Activated gamma-delta T cell (primary cell): ENCODE measurements at regions not wholly inside any gene's neighbourhood (a gene's known extent, or its start where the extent isn't known, plus 50 kb on each side); places are given as distances from the start of the nearest gene placed in this dataset.
"Not testable (repeated sequence)": the region's sequence is repeated elsewhere in the genome, so short reads cannot be mapped to it uniquely, and the experiment has no call there.

Experiments used
- DNase-seq: peaks from one replicate; lab custom pipeline; 2025; lab: John Stamatoyannopoulos, UW

DNA sequence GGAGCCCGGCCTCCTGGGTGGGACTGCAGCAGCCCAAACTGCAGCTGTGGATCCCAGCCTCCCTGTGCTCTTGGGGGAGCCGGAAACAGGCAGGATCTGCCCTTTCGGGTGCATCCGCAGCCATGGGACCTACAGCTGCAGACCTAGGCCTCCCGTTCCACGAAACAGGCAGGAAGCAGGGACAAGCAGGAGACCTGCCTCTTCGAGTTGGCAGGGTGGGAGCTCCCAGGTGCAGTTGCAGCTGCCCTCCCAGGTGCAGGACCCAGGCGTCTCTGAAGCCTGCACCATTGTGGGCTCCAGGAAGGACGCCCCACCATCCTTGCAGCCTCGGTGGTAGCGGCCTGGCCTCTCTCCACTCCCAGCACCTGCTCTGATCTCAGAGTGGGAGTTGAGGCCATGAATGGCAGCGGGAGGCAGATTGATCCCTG lies 189.0 kb upstream of the KLHL1 start:
- no peak for DNase-seq

DNA sequence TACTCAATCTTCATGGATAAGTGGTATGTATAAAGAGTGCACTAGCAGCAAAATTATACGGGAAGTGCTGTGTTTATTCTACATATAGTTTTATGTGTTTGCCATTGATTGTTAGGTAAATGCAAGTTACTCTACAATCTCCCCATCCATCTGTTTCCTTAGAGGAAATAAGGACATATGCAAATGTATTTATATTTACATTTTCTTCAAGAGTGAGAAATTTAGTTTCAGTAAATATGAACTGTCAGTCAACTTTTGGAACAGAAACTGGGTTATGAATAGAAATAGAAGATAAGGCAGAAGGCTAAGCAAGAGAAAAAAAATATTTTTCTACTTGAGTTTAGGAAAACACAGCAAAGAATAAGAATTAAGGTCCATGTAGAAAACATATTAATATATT lies 176.1 kb upstream of the KLHL1 start:
- no peak for DNase-seq

DNA sequence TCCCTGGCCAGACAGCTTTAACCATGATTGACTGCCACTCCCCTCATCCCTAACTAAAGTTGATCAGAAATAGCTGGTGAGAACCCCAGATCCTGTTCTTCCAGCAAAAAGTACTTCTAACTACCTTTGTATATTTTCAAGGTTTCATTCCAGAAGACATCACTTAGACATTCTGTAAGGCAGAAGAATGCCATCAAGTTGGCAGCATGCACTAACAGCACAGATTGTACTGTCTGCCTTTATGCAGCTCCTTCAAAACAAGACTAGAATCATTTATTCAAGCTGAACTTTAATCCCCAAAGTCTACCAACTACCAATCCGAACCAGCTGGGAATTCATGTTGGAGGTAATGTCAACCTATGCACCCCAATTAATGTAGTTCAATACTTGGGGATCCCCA lies 167.6 kb upstream of the KLHL1 start:
- no peak for DNase-seq

DNA sequence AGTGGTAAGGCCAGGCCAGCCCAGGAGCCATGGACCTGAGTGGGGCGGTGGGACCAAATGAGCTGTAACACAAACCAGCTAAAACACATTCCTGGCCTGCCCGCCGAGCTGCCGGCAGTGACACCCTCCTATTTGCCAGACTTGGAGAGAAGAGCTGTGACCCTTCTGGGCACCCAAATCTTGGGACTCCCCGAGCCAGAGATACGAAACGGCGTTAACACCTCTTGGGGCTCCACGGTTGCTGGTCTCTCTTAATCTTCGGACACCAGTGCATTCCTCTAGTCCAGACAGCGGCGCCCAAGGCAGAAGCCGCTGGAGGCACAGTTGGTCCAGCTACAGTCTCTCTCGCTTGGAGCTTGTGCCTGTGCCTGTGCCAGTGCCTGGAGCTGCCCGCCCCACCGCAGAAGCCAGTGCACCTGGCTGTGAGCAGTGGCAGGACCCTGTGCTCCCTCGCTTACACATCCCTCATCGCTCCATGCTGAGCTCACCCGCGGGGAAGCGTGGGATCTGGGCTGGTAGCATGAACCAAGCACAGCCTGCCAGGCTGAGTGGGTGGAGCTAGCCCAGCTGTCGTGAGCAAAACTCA lies 147.2 kb upstream of the KLHL1 start:
- peak; percentile 2 for DNase-seq

DNA sequence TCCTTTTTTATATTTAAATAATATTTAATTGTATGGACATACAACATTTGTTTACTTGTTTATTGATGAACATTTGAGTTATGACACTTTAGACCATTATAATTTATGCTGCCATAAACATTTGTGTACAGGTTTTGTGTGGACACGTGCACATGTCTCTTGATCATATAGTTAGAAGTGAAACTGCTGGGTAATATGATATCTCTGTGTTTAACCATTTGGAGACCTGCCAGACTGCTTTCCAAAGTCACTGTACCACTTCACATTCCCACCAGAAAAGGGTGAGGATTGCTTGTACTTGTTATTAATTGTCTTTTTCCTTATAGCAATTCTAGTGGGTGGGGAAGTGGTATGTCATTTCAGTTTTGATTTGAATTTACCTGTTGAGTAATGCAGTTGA lies 145.6 kb upstream of the KLHL1 start:
- no peak for DNase-seq

DNA sequence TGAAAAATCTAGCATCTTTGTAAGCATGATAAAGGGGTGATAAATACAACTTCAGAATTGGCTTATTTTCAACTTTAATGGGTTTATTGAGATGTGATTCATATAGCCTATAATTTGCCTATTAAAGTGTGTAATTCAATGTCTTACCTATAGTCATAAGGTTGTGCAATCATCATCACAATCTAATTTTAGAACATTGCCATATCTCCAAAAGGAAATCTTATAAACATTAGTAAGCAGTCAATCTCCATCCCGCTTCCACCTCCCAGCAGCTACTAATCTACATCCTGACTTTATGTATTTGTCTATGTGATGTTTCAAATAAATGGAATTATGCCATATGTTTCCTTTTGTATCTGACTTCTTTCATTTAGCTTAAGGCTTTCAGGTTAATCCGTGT lies 145.2 kb upstream of the KLHL1 start:
- DNase-seq = no peak

DNA sequence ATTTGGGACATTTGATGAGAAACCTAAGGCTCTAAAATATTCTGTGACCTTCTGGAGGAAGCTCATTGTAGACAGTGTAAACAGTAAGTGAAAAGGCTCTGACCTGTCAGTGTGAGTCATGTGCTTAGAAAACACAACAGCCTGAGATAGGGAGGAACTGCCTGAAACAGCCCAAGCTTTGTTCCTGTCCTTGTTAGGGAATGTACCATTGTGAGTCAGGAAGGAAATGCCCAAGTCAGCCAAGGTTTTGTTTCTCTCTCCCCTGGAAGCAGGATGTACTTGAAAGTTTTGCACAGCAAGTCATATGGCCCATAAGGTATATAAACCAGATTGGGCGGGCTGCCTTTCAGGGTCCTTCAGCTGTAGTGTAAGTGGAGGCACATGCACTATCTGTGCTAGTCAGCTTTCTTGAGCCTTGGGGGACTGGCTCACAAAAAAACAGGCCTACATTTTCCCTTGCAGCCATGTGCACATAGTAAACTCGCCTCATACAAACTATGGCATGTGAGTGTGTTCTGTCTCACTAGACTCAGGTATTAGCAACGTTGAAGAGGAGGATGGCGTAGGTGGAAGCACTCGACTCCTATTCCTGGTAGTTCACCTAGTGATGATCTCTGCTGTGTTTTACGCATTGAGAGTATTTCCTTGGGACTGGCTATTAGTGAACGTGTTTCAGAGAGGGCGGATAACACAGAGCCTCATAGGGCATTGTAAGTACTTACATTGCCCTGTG lies 141.2 kb upstream of the KLHL1 start:
- DNase-seq = no peak

DNA sequence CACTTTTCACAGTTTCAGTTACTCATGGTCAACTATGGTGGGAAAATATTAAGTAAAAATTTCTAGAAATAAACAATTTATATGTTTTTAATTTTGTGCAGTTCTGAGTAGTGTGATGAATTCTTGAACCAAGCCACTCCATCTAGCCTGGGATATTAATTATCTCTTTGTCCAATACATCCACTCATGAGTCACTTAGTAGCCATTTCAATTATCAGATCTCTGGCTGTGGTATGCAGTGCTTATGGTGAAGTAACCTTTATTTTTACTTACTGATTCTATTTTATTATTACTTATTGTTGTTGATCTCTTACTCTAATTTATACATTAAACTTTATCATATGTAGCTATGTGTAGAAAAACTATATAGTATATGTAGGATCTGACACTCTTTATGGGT lies 128.9 kb upstream of the KLHL1 start:
- no peak for DNase-seq

DNA sequence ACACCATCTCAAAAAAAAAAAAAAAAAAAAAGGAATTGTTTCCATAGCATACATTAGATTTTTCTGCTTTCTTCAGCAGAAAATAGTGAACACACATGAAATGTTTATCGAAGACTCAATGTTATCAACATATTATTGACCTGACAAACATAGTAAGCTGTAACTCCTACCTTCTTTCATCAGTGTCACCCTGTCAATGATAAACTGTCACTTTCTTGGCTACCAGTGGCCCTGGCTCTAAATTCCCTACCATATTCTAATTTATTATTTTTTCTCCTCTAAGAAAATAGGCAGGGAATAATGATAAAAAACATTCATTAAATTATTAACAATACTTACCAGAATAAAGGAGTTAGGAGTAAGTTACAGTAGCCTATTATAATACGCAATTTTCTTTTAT lies 127.3 kb upstream of the KLHL1 start:
- DNase-seq = no peak

DNA sequence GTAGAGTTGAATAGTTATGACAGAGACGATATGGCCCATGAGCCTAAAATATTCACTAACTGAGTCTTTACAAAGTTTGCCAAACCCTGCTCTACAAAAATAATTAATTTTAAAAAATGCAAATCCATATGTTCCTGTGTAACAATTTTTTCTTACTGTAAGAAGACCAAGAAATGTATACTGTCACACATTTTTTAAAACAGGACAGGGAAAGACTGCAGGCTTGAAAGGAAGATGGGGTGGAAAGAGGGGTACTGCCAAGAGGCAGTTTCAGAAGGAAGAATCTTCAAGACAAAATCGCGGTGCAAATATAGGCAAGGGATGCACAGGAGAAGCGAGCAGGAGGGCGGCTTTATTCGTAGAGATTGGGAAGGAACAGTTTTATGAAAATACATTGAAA lies 115.7 kb upstream of the KLHL1 start:
- DNase-seq = no peak

DNA sequence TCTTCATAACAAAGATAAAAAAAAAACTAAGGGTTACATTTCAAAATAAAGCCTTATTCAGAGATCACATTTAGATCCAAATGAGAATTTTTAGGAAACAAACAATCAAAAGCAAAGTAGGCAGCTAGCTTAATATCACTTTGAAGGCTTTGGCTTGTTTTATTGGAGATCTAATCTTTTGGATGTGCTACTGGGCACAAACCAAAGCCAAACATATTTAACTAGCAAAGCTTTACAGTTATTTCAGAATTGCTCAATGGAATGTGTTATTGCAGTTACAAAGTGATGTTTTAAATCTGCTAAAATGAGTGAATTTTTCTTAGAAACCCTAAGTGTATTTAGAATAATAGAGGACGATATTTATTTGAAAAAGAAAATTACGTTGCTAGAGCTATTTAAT lies 114.7 kb upstream of the KLHL1 start:
- no peak for DNase-seq

DNA sequence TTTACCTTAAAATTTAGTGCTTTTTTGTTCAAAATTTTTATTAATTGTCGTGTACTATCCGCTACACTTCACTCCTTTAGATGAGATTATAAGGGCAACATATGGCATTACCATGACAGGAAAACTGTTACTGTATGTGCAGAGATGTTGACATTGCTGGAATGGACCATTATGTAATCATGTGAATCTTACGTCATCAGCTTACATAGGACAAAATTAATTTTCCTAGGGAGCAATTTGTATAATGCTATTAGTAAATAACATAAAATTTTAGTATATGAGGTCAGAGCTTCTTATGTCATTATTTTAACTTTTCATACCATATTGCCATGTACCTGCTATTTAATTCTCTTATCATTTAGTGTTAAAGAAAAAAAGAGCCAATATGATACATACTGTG lies 110.4 kb upstream of the KLHL1 start:
- DNase-seq = no peak

DNA sequence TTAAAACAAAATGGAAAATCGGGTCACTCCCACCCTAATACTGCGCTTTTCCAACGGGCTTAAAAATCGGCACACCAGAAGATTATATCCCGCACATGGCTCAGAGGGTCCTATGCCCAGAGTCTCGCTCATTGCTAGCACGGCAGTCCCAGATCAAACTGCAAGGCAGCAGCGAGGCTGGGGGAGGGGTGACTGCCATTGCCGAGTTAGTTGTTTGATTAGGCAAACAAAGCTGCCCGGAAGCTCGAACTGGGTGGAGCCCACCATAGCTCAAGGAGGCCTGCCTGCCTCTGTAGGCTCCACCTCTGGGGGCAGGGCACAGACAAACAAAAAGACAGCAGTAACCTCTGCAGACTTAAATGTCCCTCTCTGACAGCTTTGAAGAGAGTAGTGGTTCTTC lies 100.7 kb upstream of the KLHL1 start:
- DNase-seq = not testable (repeated sequence)

DNA sequence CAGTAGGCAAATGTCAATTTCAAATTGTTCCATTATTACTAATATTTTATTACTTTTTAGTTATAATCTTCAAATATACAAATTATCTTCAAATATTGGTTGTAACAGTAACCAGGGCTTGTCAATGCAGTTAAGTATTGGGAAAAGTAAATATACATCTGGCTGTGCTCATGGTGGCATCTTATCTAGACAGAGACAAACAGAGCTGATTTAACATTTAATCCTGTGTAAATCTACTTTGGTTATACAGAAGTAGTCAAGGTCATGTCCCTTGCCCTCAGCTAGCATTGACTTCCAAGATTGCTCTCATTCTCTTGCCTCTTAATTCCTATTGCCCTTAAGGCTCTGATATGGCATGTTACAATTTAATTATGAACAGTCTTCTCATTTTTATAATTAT lies 98.4 kb upstream of the KLHL1 start:
- no peak for DNase-seq

DNA sequence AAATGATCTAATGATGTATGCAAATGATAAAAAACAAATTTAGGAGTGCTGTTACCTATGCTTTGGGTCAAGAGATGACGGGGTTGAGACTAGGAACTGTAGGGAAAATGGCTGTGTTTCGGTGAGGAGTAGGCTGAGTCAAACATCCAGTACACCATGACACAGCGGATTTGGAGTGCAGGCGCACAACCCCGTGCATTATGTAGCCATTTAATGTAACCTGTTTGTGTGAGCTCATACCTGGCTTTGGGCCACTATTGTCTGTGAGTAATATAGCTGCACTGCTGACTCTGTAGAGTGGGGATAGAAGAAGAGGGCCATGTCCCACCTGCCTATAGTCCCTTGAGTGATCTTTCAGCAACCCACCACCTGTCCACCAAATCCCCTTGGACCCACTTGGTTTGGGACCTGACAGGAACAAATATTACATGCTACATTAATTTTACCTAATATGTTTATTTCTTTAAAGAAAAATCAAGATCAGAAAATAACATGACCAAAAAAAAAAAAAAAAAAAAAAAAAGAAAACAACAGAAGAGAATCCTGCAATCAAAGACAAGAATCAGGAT lies 95.5 kb upstream of the KLHL1 start:
- DNase-seq = no peak

DNA sequence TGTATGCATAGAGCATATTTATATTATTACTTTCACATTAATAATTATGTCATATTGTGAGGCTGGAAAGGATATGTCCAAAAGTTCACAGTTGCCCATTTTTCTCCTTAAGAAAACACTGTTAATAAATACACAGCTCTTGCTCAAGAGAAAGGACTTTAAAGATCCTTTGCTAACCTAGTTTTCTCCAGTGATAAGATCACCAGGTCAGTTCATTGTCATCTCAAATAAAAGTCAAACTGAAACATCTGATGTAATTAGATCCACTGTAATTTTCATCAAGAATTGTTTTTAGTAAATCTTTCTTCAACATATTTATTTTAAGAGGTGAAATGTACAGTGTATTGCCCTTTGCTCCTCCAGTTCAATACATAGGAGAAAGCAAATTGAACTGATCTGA lies 82.8 kb upstream of the KLHL1 start:
- DNase-seq = no peak

DNA sequence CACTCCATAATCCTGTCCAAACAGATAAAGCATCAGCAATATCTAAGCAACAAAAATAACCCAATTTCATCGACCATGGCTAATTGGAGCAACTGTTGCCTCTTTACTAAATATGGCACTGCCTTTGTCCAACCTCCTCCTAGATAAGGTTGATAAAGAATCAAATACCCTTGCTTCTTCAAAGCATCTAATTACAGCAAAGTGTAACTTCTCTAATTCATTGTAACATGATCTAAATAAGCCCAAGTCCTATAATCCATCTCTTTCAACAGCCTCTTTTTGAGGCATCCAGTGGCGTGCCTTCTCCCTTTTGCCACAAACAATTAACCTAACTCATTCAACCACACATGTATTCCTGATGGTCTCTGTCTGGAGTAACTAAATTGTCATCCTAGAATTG lies 81.7 kb upstream of the KLHL1 start:
- DNase-seq = no peak

DNA sequence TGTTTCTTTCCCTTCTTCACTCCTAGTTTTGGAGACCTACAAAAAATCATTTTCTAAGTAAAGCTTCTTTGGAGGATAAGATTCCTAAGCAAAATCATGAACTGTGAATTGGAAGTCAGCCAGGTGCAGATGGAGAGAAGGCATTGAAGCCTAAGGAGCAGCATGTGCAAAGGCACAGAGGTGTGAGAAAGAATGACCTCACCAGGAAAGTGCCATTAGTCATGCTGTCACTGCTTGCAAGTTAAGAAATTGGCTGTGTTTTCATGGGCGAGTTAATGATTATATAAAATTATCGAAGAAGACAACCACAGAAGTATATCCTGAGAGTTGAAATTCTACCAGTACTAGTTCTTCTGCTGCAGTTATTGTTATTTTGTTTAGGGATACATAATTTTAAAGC lies 80.3 kb upstream of the KLHL1 start:
- DNase-seq = no peak

DNA sequence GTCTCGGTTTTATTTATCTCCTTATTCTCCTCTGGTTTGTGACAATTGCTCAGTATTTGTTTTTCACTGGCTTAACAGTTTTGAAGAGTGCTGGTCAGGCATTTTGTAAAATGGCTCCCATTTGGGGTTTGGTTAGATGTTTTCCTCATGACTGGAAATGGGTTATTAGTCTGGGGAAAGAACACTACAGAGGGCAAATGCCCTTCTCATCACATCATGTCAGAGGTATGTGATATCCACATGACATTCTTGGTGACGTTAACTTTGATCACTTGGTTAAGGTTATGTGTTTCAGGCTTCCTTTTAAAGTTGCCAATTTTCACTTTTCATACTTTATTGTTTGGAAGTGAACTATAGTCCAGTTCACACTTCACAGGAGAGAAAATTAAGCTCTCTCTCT lies 74.8 kb upstream of the KLHL1 start:
- DNase-seq = no peak
